Naive thymus-derived CD4-positive, alpha-beta T cell (primary cell): ENCODE measurements at regions not wholly inside any gene's neighbourhood (a gene's known extent, or its start where the extent isn't known, plus 50 kb on each side); places are given as distances from the start of the nearest gene placed in this dataset.
"Not testable (repeated sequence)": the region's sequence is repeated elsewhere in the genome, so short reads cannot be mapped to it uniquely, and the experiment has no call there.

Experiments
- ATAC-seq: fragments of 150-1000 bp; cut with Tn5 transposase; 2 replicates; pipeline ENCODE4 v1.10.0; 2021; ENCODE audit warnings: mild to moderate bottlenecking, moderate library complexity
- CTCF ChIA-PET: fragments of 350-600 bp; sonication (Branson Sonifier 250); formaldehyde crosslinking; loops from one replicate; lab custom pipeline; 2021; ENCODE audit warnings: antibody characterized with exemption; lab: Charles Lee
- POLR2A ChIA-PET: fragments of 350-600 bp; sonication (Branson Sonifier 250); formaldehyde crosslinking; loops from one replicate; lab custom pipeline; 2021; ENCODE audit warnings: antibody characterized with exemption, inconsistent platforms; lab: Charles Lee
- DNase-seq, 9 donors: peaks; one replicate each; pipeline versions ENCODE4 v3.0.0 to v3.0.0-alpha.2; 2020 to 2022; ENCODE audit warnings: mixed read lengths in 1 of 9
- H3K27ac ChIP-seq: one replicate; pipeline ENCODE4 v1.7.0; 2013; ENCODE audit warnings: mild to moderate bottlenecking, low read depth, low read length, moderate library complexity
- H3K27me3 ChIP-seq, 2 donors: one replicate each; pipeline ENCODE4 v1.7.0; 2013; ENCODE audit warnings: low read length in 2 of 2, mild to moderate bottlenecking in 2 of 2, moderate library complexity in 2 of 2; ENCODE audit not compliant: control insufficient read depth in 2 of 2, insufficient read depth in 2 of 2
- H3K36me3 ChIP-seq, 3 experiments: 1 replicate in 2 of 3; 2 replicates in 1 of 3; pipeline ENCODE4 v1.7.0; 2013; ENCODE audit warnings: low read length in 3 of 3, mild to moderate bottlenecking in 3 of 3, moderate library complexity in 1 of 3; ENCODE audit not compliant: insufficient read depth in 3 of 3, control insufficient read depth in 2 of 3
- H3K4me1 ChIP-seq, 2 donors: one replicate each; pipeline ENCODE4 v1.7.0; 2013; ENCODE audit warnings: low read length in 2 of 2, mild to moderate bottlenecking in 2 of 2, moderate library complexity in 1 of 2; ENCODE audit not compliant: control insufficient read depth in 2 of 2, insufficient read depth in 2 of 2
- H3K4me3 ChIP-seq: 2 replicates; pipeline ENCODE4 v1.7.0; 2013; ENCODE audit warnings: mild to moderate bottlenecking, low read length
- H3K9me3 ChIP-seq, 3 experiments: 1 replicate in 2 of 3; 2 replicates in 1 of 3; pipeline ENCODE4 v1.7.0; 2013; ENCODE audit warnings: low read length in 3 of 3; ENCODE audit not compliant: control insufficient read depth in 2 of 3
- H3K27ac Mint-ChIP-seq, 9 donors: one replicate each; pipeline ENCODE4 v1.8.0; 2020 to 2022; ENCODE audit warnings: mixed read lengths in 9 of 9, mild to moderate bottlenecking in 8 of 9, moderate library complexity in 5 of 9, inconsistent platforms in 2 of 9
- H3K27me3 Mint-ChIP-seq, 5 donors: one replicate each; pipeline ENCODE4 v1.8.0; 2021 to 2022; ENCODE audit warnings: mixed read lengths in 5 of 5, mild to moderate bottlenecking in 1 of 5
- H3K36me3 Mint-ChIP-seq, 5 donors: one replicate each; pipeline ENCODE4 v1.8.0; 2020 to 2022; ENCODE audit warnings: mixed read lengths in 5 of 5, mild to moderate bottlenecking in 3 of 5, inconsistent platforms in 1 of 5
- H3K4me1 Mint-ChIP-seq, 7 donors: one replicate each; pipeline ENCODE4 v1.8.0; 2020 to 2022; ENCODE audit warnings: mixed read lengths in 7 of 7, mild to moderate bottlenecking in 3 of 7, inconsistent platforms in 1 of 7
- H3K4me3 Mint-ChIP-seq, 10 donors: one replicate each; pipeline ENCODE4 v1.8.0; 2020 to 2022; ENCODE audit warnings: mild to moderate bottlenecking in 10 of 10, mixed read lengths in 10 of 10, moderate library complexity in 6 of 10, inconsistent platforms in 2 of 10
- H3K9me3 Mint-ChIP-seq, 11 donors: one replicate each; pipeline ENCODE4 v1.8.0; 2020 to 2022; ENCODE audit warnings: mixed read lengths in 11 of 11, mild to moderate bottlenecking in 4 of 11, inconsistent platforms in 1 of 11, moderate library complexity in 1 of 11
- intact Hi-C, 2 donors: fragments of 100-400 bp; cut with micrococcal nuclease; formaldehyde crosslinking; loops; one replicate each; pipeline ENCODE4 v1.15.1; 2023

DNA sequence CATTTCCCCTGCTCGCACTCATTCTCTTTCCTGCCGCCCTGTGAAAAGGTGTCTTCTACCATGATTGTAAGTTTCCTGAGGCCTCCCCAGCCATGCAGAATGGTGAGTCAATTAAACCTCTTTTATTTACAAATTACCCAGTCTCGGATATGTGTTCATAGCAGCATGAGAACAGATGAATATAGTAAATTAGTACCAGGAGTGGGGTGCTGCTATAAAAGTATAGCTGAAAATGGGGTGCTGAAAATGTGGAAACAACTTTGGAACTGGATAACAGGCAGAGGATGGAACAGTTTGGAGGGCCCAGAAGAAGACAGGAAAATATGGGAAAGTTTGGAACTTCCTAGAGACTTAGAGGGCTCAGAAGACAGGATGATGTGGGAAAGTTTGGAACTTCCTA, 204.2 kb downstream of the CPEB2 start:
- H3K36me3 ChIP-seq, H3K27ac Mint-ChIP-seq, DNase-seq, H3K27me3 ChIP-seq, H3K4me1 ChIP-seq, H3K4me3 ChIP-seq, intact Hi-C loops, ATAC-seq, H3K4me3 Mint-ChIP-seq, H3K27ac ChIP-seq, H3K4me1 Mint-ChIP-seq, CTCF ChIA-PET, POLR2A ChIA-PET: not testable (repeated sequence)
- H3K9me3 Mint-ChIP-seq = peaks cover 16 to 40% (median 28%) of the 10 kb centered on the region in 11 donors
- peaks cover 0 to 24% (median 10%) of the 10 kb centered on the region in 5 donors for H3K36me3 Mint-ChIP-seq
- H3K9me3 ChIP-seq = peaks cover 0 to 10% (median 0%) of the 10 kb centered on the region in 3 experiments
- peaks cover 0 to 20% (median 12%) of the 10 kb centered on the region in 5 donors for H3K27me3 Mint-ChIP-seq

DNA sequence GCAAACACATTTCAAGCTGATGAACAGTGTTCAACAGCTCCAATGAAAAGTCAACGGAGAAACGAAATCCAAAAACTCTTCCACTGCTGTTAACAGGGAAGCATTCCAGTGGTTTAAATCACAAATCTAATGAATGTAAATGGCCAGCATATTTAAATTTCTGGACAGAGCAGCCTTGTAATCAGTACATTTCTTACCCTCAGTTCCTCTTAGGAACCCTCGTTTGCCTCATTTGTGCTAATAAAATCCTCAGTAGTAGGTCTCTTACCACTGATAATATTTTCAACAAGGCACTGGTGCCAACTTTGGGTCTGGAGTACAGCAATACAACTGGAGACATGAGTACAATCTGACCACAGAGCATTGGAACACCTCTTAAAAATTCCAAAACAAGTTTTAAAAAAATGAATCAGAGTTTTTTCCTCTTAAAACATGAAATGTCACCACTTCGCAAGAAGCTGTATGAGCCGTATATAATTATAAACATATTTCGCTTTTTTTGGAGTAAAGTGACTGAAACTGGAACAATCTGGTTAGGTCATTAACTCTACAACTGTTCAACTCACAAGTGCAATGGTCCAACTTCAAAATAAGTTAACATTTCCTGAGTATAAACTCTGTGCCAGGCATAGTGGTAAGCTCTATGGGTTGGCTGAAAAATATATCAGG, 211.2 kb downstream of the CPEB2 start:
- POLR2A ChIA-PET = no interaction called here
- peaks cover 8 to 20% (median 12%) of the 10 kb centered on the region in 5 donors for H3K27me3 Mint-ChIP-seq

DNA sequence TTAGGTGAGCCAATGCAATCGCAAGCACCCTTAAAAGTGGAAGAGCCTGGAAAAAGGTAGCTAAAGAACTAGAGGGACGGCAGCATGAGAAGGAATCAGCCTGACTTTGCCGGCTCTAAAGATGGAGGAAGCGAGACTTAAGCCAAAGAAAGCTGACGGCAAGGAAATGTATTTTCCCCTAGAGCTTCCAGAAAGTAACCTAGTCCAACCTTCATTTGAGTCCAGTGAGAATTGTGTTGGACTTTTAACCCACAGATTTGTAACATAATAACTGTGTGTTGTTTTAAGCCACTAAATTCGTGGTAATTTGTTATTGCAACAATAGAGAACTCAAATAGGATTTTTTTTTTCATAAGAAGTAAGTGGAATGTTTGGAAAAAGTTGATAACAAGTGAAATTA, 212.7 kb upstream of the C1QTNF7 start:
- CTCF ChIA-PET = interaction anchor here (0.6 kb wide), 1 partner anchor 319 kb away, joined by 4 read pairs; no protein-coding TSS in a partner anchor
- Histone ChIP-seq H3K4me3 (no peak overlapping the region), H3K4me1 (no peaks in the 10 kb centered on the region), H3K27me3 (peaks cover 0 to 5% of the 10 kb centered on the region in 2 donors), H3K36me3 (no peaks in the 10 kb centered on the region), H3K27ac (no peak overlapping the region), H3K9me3 (no peaks in the 10 kb centered on the region)
- Mint-ChIP-seq H3K27ac (no peak overlapping the region), H3K4me1 (no peaks in the 10 kb centered on the region), H3K9me3 (no peaks in the 10 kb centered on the region), H3K27me3 (peaks cover 6 to 17% (median 13%) of the 10 kb centered on the region in 5 donors), H3K4me3 (no peak overlapping the region), H3K36me3 (peaks cover 0 to 3% (median 0%) of the 10 kb centered on the region in 5 donors)
- DNase-seq (no peak), ATAC-seq (no peak)
- intact Hi-C loops = no loop called here
- POLR2A ChIA-PET = no interaction called here

More for the DNA sequence above, 211.2 kb downstream of the CPEB2 start:
- Histone ChIP-seq H3K27me3 (peaks cover 0 to 5% of the 10 kb centered on the region in 2 donors), H3K4me1 (no peaks in the 10 kb centered on the region), H3K9me3 (no peaks in the 10 kb centered on the region), H3K36me3 (no peaks in the 10 kb centered on the region), H3K27ac (no peak overlapping the region), H3K4me3 (no peak overlapping the region)
- peaks cover 0 to 3% (median 0%) of the 10 kb centered on the region in 5 donors for H3K36me3 Mint-ChIP-seq
- H3K4me1 Mint-ChIP-seq = no peaks in the 10 kb centered on the region
- CTCF ChIA-PET = interaction anchor here (0.7 kb wide), 1 partner anchor 20 kb away, joined by 4 read pairs; no protein-coding TSS in a partner anchor
- H3K4me3 Mint-ChIP-seq = no peak overlapping the region
- peaks cover 0 to 5% (median 0%) of the 10 kb centered on the region in 11 donors for H3K9me3 Mint-ChIP-seq
- intact Hi-C loops = no loop called here
- ATAC-seq (no peak), DNase-seq (no peak)
- H3K27ac Mint-ChIP-seq = no peak overlapping the region

DNA sequence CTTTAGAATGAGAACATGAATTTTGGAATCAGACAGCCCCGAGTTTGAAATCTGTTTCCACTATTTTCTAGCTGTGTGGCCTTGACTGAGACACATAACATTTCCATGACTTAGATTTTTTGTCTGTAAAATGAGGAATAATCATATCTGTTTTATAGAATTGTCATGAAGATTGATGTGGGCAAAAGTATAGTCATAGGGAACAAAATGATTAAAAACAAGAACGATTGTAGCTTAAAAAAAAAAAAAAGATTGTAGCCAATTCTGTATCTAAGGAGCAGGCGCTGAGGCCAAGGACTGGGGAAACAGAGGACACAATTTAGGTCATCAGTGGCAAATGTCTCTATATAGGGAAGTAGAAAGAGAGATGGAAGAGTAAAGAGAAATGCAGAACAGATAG, 201.6 kb upstream of the C1QTNF7 start:
- intact Hi-C loops = no loop called here
- Histone ChIP-seq H3K27me3 (no peaks in the 10 kb centered on the region), H3K9me3 (no peaks in the 10 kb centered on the region), H3K4me3 (no peak overlapping the region), H3K36me3 (no peaks in the 10 kb centered on the region), H3K27ac (no peak overlapping the region), H3K4me1 (no peaks in the 10 kb centered on the region)
- ChIA-PET POLR2A (no interaction called here), CTCF (no interaction called here)
- Mint-ChIP-seq H3K9me3 (no peaks in the 10 kb centered on the region), H3K27ac (no peak overlapping the region), H3K27me3 (peaks cover 0 to 10% (median 3%) of the 10 kb centered on the region in 5 donors), H3K4me3 (no peak overlapping the region), H3K4me1 (no peaks in the 10 kb centered on the region), H3K36me3 (no peaks in the 10 kb centered on the region)
- DNase-seq (no peak), ATAC-seq (no peak)

DNA sequence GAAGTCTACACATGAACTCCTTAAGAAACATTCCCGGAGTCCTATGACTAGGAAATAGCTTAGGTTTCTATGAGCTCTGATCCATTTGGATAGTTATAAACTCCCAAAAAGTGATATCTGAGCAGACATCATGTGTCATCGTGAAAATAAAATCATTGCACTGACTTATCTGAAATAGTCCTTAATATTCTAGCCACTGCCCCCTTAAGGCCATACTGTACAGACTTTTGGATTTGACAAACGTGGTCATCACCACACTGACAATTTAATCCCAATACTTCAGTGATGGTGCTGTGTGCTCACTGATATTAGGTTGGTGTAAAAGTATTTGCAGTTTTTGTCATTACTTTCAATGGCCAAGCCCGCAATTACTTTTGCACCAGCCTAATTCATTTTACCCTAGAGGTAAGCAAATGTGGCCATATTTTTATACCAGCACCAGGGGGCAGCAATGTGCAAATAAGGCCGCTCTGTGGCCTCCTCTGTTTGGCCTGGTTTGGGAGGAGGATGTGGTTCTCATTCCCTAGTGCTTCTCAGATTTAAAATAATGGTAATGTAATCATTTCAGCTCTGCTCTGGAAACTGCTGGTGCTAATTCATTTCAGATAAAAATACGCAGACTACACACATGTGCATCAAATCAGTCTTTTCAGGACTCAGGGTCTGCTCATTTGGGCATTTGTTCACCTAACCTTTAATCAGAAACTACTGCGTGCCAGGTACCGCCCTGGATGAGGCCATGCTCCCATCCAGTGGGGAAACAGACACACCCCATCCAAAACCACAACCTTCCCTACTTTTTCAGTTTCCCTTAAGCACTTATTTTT, 196.4 kb upstream of the C1QTNF7 start:
- H3K9me3 ChIP-seq = no peaks in the 10 kb centered on the region
- Mint-ChIP-seq H3K36me3 (no peaks in the 10 kb centered on the region), H3K4me1 (peaks cover 24 to 39% (median 35%) of the 10 kb centered on the region in 7 donors), H3K9me3 (no peaks in the 10 kb centered on the region), H3K4me3 (no peak overlapping the region), H3K27me3 (peaks cover 0 to 3% (median 0%) of the 10 kb centered on the region in 5 donors), H3K27ac (peak overlapping the region in 4 of 9 donors; percentile 11 to 68 (median 44))
- no peaks in the 10 kb centered on the region for H3K36me3 ChIP-seq
- CTCF ChIA-PET = interaction anchor here (0.7 to 9.4 kb wide), 9 partner anchors 8 to 420 kb away, joined by 3 to 113 read pairs (median 4); no protein-coding TSS in a partner anchor
- H3K27ac ChIP-seq = no peak overlapping the region
- H3K4me3 ChIP-seq = no peak overlapping the region
- H3K4me1 ChIP-seq = peaks cover 0 to 27% of the 10 kb centered on the region in 2 donors
- ATAC-seq (peak; percentile 86), DNase-seq (peak; percentile 45 to 72 (median 69))
- POLR2A ChIA-PET = interaction anchor here (0.6 kb wide), 1 partner anchor 415 kb away, joined by 3 read pairs; no protein-coding TSS in a partner anchor
- H3K27me3 ChIP-seq = no peaks in the 10 kb centered on the region
- intact Hi-C loops = loop anchor here (1.0 to 10.0 kb wide), 8 partner anchors 165 to 1577 kb away; partner anchors contain the start of genes CPEB2 (in 1 of the 2) and TAPT1 (in 1 of the 2)
